GM19351 (cell line): ENCODE measurements at regions not wholly inside any gene's neighbourhood (a gene's known extent, or its start where the extent isn't known, plus 50 kb on each side); places are given as distances from the start of the nearest gene placed in this dataset.
"Not testable (repeated sequence)": the region's sequence is repeated elsewhere in the genome, so short reads cannot be mapped to it uniquely, and the experiment has no call there.

Experiments used
- ATAC-seq: cut with Tn5 transposase; IDR thresholded peaks from one replicate; pipeline ENCODE4 v1.9.1; 2021; ENCODE audit warnings: mild to moderate bottlenecking, moderate library complexity; ENCODE audit not compliant: unreplicated experiment

- ATAC-seq: peak; percentile 92
Observed at GRCh38 chr10:128178302-128178958, 52.2 kb upstream of the MKI67 start.

- no peak for ATAC-seq
Observed at GRCh38 chr10:128180843-128181242, 54.6 kb upstream of the MKI67 start.

GRCh38 chr10:128185627-128186026, 59.4 kb upstream of the MKI67 start:
- no peak for ATAC-seq

GRCh38 chr10:128186959-128187787, 61.0 kb upstream of the MKI67 start:
- ATAC-seq: no peak

- ATAC-seq: no peak
Observed at GRCh38 chr10:128187788-128188185, 61.6 kb upstream of the MKI67 start.

- ATAC-seq: no peak
Observed at GRCh38 chr10:128189176-128189575, 63.0 kb upstream of the MKI67 start.

DNA sequence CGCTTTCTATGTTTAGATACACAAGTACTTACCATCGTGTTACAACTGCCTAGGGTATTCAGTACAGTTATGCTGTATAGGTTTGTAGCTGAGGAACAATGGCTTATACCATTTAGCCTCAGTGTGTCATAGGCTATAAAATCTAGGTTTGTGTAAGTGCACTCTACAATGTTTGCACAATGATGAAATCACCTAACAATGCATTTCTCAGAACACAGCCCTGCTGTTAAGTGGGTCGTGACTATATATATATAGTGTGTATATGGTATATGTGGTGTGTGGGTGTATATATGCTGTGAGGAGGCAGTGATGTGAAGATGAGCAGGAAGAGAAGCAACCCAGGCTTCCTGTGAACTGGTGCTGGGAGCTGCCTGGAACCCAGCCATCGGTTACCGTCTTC, 65.6 kb upstream of the MKI67 start:
- ATAC-seq: no peak

GRCh38 chr10:128201826-128202225, 75.6 kb upstream of the MKI67 start:
- ATAC-seq: not testable (repeated sequence)

DNA sequence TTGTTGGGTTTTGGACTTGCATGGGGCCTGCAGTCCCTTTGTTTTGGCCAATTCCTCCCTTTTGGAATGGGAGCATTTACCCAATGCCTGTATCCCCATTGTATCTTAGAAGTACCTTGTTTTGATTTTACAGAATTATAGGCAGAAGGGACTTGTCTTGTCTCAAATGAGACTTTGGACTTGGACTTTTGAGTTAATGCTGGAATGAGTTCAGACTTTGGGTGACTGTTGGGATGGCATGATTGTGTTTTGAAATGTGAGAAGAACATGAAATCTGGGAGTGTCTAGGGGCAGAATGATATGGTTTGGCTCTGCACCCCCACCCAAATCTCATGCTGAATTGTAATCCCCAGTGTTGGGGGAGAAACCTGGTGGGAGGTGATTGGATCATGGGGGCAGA, 76.8 kb upstream of the MKI67 start:
- ATAC-seq: no peak

DNA sequence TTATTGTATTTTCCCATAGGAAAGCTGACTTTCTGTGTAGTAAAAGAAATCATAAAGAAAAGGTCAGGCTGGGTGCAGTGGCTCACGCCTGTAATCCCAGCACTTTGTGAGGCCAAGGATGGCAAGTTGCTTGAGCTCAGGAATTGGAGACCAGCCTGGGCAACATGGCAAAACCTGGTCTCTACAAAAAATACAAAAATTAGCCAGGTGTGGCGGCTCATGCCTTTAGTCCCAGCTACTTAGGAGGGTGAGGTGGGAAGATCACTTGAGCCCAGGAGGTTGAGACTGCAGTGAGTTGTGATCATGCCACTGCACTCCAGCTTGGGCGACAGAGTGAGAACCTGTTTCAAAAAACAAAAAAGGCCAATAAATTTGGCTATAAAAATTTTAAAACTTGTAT, 79.4 kb upstream of the MKI67 start:
- not testable (repeated sequence) for ATAC-seq

- ATAC-seq: no peak
Observed at GRCh38 chr10:128206676-128207075, 80.5 kb upstream of the MKI67 start.

GRCh38 chr10:128209862-128210214, 83.6 kb upstream of the MKI67 start:
- ATAC-seq: no peak

DNA sequence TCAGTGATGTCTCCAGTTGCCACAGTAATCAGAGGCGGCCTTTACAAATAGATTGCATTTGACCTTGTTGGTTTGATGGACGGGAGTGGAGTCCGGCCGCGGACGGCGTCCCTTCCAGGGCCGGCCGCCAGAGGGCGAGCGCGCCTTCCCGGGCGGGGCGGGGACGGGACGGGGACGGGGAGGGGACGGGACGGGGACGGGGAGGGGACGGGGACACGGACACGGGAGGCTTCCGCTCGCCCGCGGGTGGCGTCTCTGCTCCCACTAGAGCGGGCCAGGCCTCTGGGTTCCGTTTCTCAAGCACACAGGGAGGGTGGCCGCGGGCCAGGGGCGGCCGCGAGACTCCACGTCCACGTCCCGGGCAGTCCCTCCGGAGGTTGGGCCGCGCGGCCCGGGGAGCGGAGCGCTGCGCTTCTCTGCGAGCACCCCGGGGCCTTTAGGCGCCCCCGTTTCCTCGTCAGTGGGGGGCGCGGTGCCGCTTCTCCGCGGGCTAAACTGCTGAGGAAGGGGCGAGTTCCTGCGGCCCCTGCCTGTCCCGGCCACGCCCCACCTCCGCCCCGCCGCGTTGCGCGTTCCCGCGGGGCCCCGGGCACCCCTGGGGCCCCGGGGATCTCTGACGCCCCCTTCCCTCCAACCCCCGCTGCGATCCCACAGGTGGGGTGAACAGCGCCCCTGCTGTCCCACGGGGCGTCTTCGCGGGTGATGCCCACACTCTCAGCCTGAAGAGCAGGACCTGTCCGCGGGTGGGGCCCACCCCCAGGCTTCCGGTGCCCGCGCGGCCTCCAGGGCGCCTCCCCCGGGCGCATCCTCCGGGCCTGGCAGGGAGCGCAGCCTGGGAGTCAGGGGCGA, 84.2 kb upstream of the MKI67 start:
- ATAC-seq: peak; percentile 53

DNA sequence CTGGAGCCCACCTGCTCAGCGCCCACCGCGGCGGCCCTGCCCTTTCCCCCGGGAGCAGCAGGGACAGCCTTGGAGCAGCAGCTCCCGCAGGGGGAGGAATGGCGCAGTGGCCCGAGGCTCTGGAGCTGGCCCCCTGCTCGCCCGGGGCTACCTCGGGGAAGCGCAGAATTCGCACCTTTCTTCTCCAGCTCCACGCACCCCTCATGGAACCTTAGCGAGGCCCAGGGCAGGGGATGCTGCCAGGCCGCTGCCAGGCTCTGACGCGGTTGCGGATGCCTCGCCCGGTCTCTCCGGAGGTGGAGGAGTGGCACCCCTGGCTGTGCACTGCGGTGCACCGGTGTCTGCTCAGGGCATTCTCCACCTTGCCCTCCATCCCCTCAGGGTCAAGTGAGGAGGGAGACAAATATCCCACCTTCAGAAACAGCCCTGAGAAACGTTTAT, 84.9 kb upstream of the MKI67 start:
- no peak for ATAC-seq

DNA sequence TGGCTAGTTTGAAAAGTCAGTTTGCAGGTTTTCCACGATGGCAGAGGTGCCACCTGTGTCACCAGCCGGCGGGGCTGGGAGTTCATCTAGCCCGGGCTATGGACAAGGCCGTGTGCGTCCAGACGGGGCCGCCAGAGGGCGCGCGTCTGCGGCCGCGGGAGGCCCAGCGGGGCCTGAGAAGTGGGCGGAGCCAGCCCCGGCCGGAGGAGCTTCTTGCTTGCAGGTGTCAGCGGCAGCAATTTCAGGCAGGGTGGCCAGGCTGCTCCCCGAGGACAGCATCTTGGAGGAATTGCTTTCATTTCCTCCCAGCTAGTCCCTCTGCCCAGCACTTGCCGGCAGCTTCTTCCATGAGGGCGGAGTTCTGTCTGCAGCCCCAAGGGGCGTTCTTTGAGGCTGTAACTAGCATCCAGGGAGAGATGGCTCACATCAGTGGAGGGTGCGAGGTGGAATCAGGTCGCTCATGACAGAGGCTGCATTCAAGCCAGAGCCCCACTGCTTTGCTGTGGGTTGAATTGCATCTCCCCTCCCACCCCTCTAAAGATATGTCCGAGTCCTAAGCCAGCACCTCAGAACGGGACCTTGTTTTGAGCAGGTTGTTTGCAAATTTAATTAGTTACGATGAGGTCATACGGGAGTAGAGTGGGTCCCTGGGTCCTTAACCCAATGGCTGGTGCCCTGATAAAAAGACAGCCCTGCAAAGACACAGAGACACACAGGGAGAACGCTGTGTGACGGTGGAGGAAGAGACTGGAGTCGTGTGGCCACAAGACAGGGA, 85.9 kb upstream of the MKI67 start:
- ATAC-seq: peak; percentile 94

DNA sequence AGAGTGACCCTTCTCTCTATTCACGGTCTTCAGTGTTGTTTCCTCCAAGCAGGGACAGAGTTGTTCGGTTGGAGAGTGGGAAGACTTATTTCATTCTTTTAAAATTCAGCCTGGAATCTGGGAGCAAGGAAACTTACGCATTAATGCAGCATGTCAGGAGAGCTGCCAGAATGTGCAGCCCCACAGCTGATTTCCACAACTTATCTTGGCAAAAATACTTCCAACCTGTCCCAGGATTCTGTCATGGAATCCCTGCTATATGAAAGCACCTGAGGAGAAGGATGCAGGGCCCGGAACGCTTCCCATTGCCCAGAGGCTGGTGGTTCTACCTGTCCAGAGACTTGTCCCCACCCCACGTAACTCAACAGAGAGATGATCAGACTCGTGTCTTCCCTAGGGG, 86.9 kb upstream of the MKI67 start:
- ATAC-seq: no peak

GRCh38 chr10:128215733-128216132, 89.5 kb upstream of the MKI67 start:
- no peak for ATAC-seq

- ATAC-seq: no peak
Observed at GRCh38 chr10:128217136-128217535, 90.9 kb upstream of the MKI67 start.

- ATAC-seq: no peak
Observed at GRCh38 chr10:128218161-128218560, 91.9 kb upstream of the MKI67 start.

DNA sequence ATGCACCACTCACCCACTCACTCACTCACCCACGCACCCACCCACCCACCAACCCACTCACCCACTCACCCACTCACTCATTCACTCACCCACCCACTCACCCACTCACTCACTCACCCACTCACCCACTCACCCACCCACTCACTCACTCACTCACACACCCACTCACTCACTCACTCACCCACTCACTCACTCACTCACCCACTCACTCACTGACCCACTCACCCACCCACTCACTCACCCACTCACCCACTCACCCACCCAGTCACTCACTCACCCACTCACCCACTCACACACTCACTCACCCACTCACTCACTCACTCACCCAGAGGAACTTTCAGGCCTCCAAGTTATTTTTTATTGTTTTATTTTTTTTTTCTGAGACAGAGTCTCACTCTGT, 93.1 kb upstream of the MKI67 start:
- ATAC-seq: no peak

DNA sequence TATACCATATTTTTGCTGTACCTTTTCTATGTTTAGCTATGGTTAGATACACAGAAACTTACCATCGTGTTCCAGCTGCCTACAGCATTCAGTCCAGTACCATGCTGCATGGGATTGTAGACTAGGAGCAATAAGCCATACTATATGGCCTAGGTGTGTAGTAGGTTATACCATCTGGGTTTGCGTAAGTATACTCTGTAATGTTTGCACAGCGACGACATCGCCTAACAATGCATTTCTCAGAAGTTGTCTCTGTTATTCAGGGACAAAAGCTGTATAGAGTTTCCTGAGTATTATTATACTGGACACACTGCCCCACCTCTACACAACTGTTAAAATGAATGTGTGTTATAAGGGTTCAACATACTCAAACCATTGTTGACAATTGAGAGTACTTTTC, 93.8 kb upstream of the MKI67 start:
- ATAC-seq: no peak
